H1 (cell line): ENCODE measurements at regions not wholly inside any gene's neighbourhood (a gene's known extent, or its start where the extent isn't known, plus 50 kb on each side); places are given as distances from the start of the nearest gene placed in this dataset.

Source experiments
- CTCF ChIA-PET: fragments of 300-600 bp; sonication (Branson Sonifier 250); formaldehyde crosslinking; loops from one replicate; lab custom pipeline; 2021; ENCODE audit not compliant: partially characterized antibody; lab: Charles Lee
- POLR2A ChIA-PET: fragments of 300-600 bp; sonication (Branson Sonifier 250); formaldehyde crosslinking; loops from one replicate; lab custom pipeline; 2021; ENCODE audit warnings: inconsistent platforms; ENCODE audit not compliant: partially characterized antibody; lab: Charles Lee
- DNase-seq, 2 experiments: peaks; one replicate each; pipeline versions ENCODE4 v3.0.0 to v3.0.0-alpha.2; 2010 to 2022; ENCODE audit warnings: low spot score in 2 of 2, low read depth in 1 of 2, mixed read lengths in 1 of 2
- FAIRE-seq: peaks from 2 replicates; lab custom pipeline; 2011; peaks lifted over from hg19 to GRCh38; lab: Jason Lieb, UNC
- H2AFZ ChIP-seq: 2 replicates; pipeline ENCODE4 v1.8.1; 2012; ENCODE audit warnings: low read length, inconsistent platforms
- H2AK5ac ChIP-seq: 2 replicates; pipeline ENCODE4 v1.6.1; 2013; ENCODE audit warnings: low read depth, low read length
- H2BK120ac ChIP-seq: replicated peaks from 2 replicates; pipeline ENCODE3; 2013; ENCODE audit warnings: low read depth, low read length, inconsistent platforms
- H2BK12ac ChIP-seq: 2 replicates; pipeline ENCODE4 v1.6.1; 2013; ENCODE audit warnings: low read depth, low read length
- H2BK15ac ChIP-seq: 2 replicates; pipeline ENCODE4 v1.6.1; 2013; ENCODE audit warnings: low read length
- H2BK20ac ChIP-seq: 2 replicates; pipeline ENCODE4 v1.6.1; 2013; ENCODE audit warnings: low read length
- H2BK5ac ChIP-seq: 2 replicates; pipeline ENCODE4 v1.6.1; 2013; ENCODE audit warnings: low read depth, low read length
- H3K14ac ChIP-seq: 2 replicates; pipeline ENCODE4 v1.6.1; 2013; ENCODE audit warnings: inconsistent platforms; ENCODE audit not compliant: insufficient read length
- H3K18ac ChIP-seq: 2 replicates; pipeline ENCODE4 v1.6.1; 2013; ENCODE audit warnings: low read length; ENCODE audit errors: extremely low read depth
- H3K23ac ChIP-seq: 2 replicates; pipeline ENCODE4 v1.6.1; 2013; ENCODE audit warnings: inconsistent platforms; ENCODE audit not compliant: insufficient read length
- H3K23me2 ChIP-seq: 2 replicates; pipeline ENCODE4 v1.6.1; 2013; ENCODE audit warnings: low read depth, low read length
- H3K27ac ChIP-seq: 2 replicates; pipeline ENCODE4 v1.6.1; 2011; ENCODE audit warnings: low read depth, low read length, inconsistent platforms
- H3K27me3 ChIP-seq, 4 experiments: replicated peaks in 1 of 4; 1 replicate in 1 of 4; 2 replicates in 3 of 4; pipeline versions ENCODE4 v1.6.1 to v1.8.1; 2011 to 2013; ENCODE audit warnings: low read length in 3 of 4, mild to moderate bottlenecking in 3 of 4, inconsistent platforms in 2 of 4, mixed read lengths in 2 of 4, moderate library complexity in 1 of 4; ENCODE audit not compliant: control insufficient read depth in 3 of 4, insufficient read depth in 3 of 4; ENCODE audit errors: extremely low read depth in 1 of 4
- H3K36me3 ChIP-seq, 4 experiments: 2 replicates each; pipeline versions ENCODE4 v1.6.1 to v1.8.1; 2011 to 2013; ENCODE audit warnings: mild to moderate bottlenecking in 4 of 4, low read length in 3 of 4, moderate library complexity in 2 of 4, control low read depth in 1 of 4, inconsistent platforms in 1 of 4; ENCODE audit not compliant: insufficient read depth in 4 of 4, control insufficient read depth in 2 of 4
- H3K4ac ChIP-seq: replicated peaks from 2 replicates; pipeline ENCODE3; 2013; ENCODE audit warnings: low read length, low read depth, mixed read lengths, inconsistent platforms; ENCODE audit not compliant: insufficient read length
- H3K4me1 ChIP-seq, 4 experiments: replicated peaks in 1 of 4; 1 replicate in 1 of 4; 2 replicates in 3 of 4; pipeline versions ENCODE4 v1.6.1 to v1.8.1; 2011 to 2013; ENCODE audit warnings: low read length in 3 of 4, inconsistent platforms in 2 of 4, mixed read lengths in 1 of 4; ENCODE audit not compliant: insufficient read depth in 4 of 4, control insufficient read depth in 3 of 4
- H3K4me2 ChIP-seq, 2 experiments: 2 replicates each; pipeline versions ENCODE4 v1.6.1 to v1.8.1; 2011 to 2013; ENCODE audit warnings: low read depth in 2 of 2, low read length in 2 of 2, control low read depth in 1 of 2, inconsistent platforms in 1 of 2, mild to moderate bottlenecking in 1 of 2; ENCODE audit not compliant: insufficient read depth in 1 of 2
- H3K4me3 ChIP-seq, 4 experiments: fragments of 200-600, 300-600 bp in 1 of 4; sonication (generic), shearing (Covaris generic), sonication (Bioruptor Twin) in 1 of 4; 2 replicates each; pipeline versions ENCODE4 v1.5.1 to v1.8.1; 2011 to 2016; ENCODE audit warnings: low read length in 4 of 4, low read depth in 3 of 4, control low read depth in 2 of 4, inconsistent platforms in 2 of 4, mild to moderate bottlenecking in 2 of 4, mixed read lengths in 1 of 4, moderate library complexity in 1 of 4; ENCODE audit not compliant: insufficient read depth in 2 of 4; ENCODE audit errors: extremely low read depth in 1 of 4
- H3K56ac ChIP-seq: replicated peaks from 2 replicates; pipeline ENCODE3; 2013; ENCODE audit warnings: low read depth, mild to moderate bottlenecking, mixed read lengths, low read length, inconsistent platforms; ENCODE audit not compliant: insufficient read length
- H3K79me1 ChIP-seq: 2 replicates; pipeline ENCODE4 v1.6.1; 2013; ENCODE audit warnings: low read depth, low read length, control low read depth
- H3K79me2 ChIP-seq, 2 experiments: 2 replicates each; pipeline versions ENCODE4 v1.6.1 to v1.8.1; 2012 to 2013; ENCODE audit warnings: low read length in 2 of 2, mild to moderate bottlenecking in 2 of 2, inconsistent platforms in 1 of 2; ENCODE audit not compliant: insufficient read depth in 2 of 2, control insufficient read depth in 1 of 2
- H3K9ac ChIP-seq, 4 experiments: replicated peaks in 1 of 4; 1 replicate in 1 of 4; 2 replicates in 3 of 4; pipeline versions ENCODE4 v1.6.1 to v1.8.1; 2011 to 2013; ENCODE audit warnings: low read depth in 3 of 4, low read length in 3 of 4, control low read depth in 2 of 4, mild to moderate bottlenecking in 2 of 4, moderate library complexity in 2 of 4, inconsistent platforms in 1 of 4; ENCODE audit errors: extremely low read depth in 1 of 4
- H3K9me3 ChIP-seq, 2 experiments: 2 replicates each; pipeline versions ENCODE4 v1.6.1 to v1.8.1; 2012 to 2013; ENCODE audit warnings: mild to moderate bottlenecking in 2 of 2, moderate library complexity in 2 of 2, control low read depth in 1 of 2, inconsistent platforms in 1 of 2, low read depth in 1 of 2, low read length in 1 of 2, mixed read lengths in 1 of 2; ENCODE audit not compliant: insufficient read depth in 2 of 2
- H4K20me1 ChIP-seq, 2 experiments: replicated peaks in 1 of 2; 2 replicates each; pipeline versions ENCODE3 to v1.8.1; 2011 to 2013; ENCODE audit warnings: inconsistent platforms in 2 of 2, low read length in 2 of 2, mild to moderate bottlenecking in 1 of 2; ENCODE audit not compliant: insufficient read depth in 2 of 2, control insufficient read depth in 1 of 2
- H4K5ac ChIP-seq: 2 replicates; pipeline ENCODE4 v1.6.1; 2013; ENCODE audit warnings: low read length, low read depth, mixed read lengths, inconsistent platforms; ENCODE audit not compliant: insufficient read length
- H4K8ac ChIP-seq: 2 replicates; pipeline ENCODE4 v1.8.0; 2013; ENCODE audit warnings: mild to moderate bottlenecking, moderate library complexity, low read length, inconsistent platforms; ENCODE audit not compliant: insufficient read depth; ENCODE audit errors: extremely low read depth
- H4K91ac ChIP-seq: replicated peaks from 2 replicates; pipeline ENCODE3; 2013; ENCODE audit warnings: low read length, mixed read lengths, inconsistent platforms; ENCODE audit not compliant: insufficient read length
- CHD2 ChIP-seq: IDR thresholded peaks from 2 replicates; pipeline ENCODE4 v1.6.1; 2012; ENCODE audit warnings: low read length, improper control_type of control experiment
- EZH2 ChIP-seq: fragments of 200-600 bp; sonication (generic); IDR thresholded peaks from 2 replicates; pipeline ENCODE4 v1.7.1; 2012; ENCODE audit warnings: low read depth, mild to moderate bottlenecking, moderate library complexity, low read length, inconsistent platforms; ENCODE audit not compliant: severe bottlenecking
- JUND ChIP-seq: IDR thresholded peaks from 2 replicates; pipeline ENCODE4 v1.6.1; 2011; ENCODE audit warnings: mild to moderate bottlenecking, improper control_type of control experiment, low read length
- SAP30 ChIP-seq: fragments of 300-600 bp; sonication (generic); IDR thresholded peaks from 2 replicates; pipeline ENCODE4 v1.7.1; 2012; ENCODE audit warnings: low read length, moderate library complexity, mild to moderate bottlenecking, inconsistent platforms; ENCODE audit not compliant: insufficient read depth, insufficient replicate concordance
- SIX5 ChIP-seq: IDR thresholded peaks from 2 replicates; pipeline ENCODE4 v1.6.1; 2011; ENCODE audit warnings: mild to moderate bottlenecking, low read depth, low read length
- SRF ChIP-seq: IDR thresholded peaks from 2 replicates; pipeline ENCODE4 v1.6.1; 2011; ENCODE audit warnings: mild to moderate bottlenecking, low read depth, low read length, moderate library complexity
- WGBS, 2 experiments: shearing (Covaris generic) in 1 of 2; methylation state at CpG; one replicate each; pipeline versions ENCODE4 v1.1.6 to v1.1.7; 2013 to 2015; ENCODE audit warnings: low lambda C conversion rate in 2 of 2, mixed read lengths in 2 of 2, inconsistent platforms in 1 of 2, low coverage in 1 of 2, missing lambda C conversion rate in 1 of 2; ENCODE audit not compliant: insufficient replicate concordance in 2 of 2, insufficient coverage in 1 of 2, insufficient read length in 1 of 2; ENCODE audit errors: extremely low coverage in 1 of 2, missing lambda C conversion rate in 1 of 2; 5-methylcytosine and 5-hydroxymethylcytosine counted together
- TF ChIP-seq, protein P1 (sequence below): IDR thresholded peaks from 2 replicates; pipeline ENCODE4 v1.6.1; 2012; ENCODE audit warnings: inconsistent platforms
- TF ChIP-seq, protein P2 (sequence below): IDR thresholded peaks from 2 replicates; pipeline ENCODE4 v1.6.1; 2011; ENCODE audit warnings: low read length, improper control_type of control experiment

DNA sequence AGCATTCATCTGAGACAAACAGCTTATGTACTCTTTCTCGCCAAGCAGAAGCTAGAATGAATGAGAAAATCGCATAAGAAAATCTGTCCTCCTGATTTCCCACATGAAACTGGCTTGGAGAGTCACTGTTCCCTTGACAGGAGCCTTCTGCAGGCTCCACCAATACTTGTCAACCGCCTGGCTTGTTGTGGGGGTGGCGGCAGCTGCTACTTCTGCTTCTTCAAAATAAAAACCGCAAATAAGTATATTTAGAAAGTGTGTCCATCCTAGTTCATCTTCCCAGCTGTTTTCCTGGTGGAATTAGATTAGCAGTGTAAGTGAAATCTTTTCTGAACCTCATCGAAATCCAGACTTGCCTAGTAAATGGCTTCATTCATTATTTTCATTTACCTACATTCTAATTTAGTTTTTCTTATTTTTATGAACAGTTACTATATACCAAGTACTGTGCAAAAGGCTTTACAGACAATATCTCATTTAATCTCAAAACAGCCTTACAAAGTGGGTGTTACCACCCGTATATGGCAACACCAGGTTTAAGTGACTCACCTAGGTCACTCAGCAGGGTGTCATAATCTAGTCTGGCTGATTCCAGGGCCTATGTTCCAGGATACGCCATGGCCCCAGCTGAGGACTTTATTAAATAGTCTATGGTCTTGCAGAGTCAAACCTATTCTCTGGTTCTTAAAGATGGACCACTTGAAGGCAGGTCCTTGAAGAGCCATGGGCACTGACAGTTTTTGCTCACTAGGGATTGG, 104.6 kb upstream of the IGFBP7 start:
- Histone ChIP-seq H2BK120ac (no peak overlapping the region), H3K23me2 (no peaks in the 10 kb centered on the region), H2BK15ac (no peak overlapping the region), H2AFZ (no peak overlapping the region), H3K23ac (no peak overlapping the region), H3K14ac (no peak overlapping the region), H2AK5ac (no peak overlapping the region), H3K4me3 (no peak overlapping the region), H3K27ac (no peak overlapping the region), H4K8ac (no peak overlapping the region), H3K9me3 (peaks cover 17% of the 10 kb centered on the region in 2 experiments; a peak in 3 of 4 replicates), H3K27me3 (no peaks in the 10 kb centered on the region), H2BK12ac (no peak overlapping the region), H3K79me2 (no peaks in the 10 kb centered on the region; a peak in 1 of 4 replicates), H3K4me2 (no peak overlapping the region), H4K91ac (no peak overlapping the region), H3K4ac (no peak overlapping the region), H3K18ac (no peak overlapping the region), H3K79me1 (no peaks in the 10 kb centered on the region), H2BK5ac (no peak overlapping the region), H3K36me3 (0 out of 8 replicates have a peak, but pooled peaks cover 0 to 4% (median 0%) of the 10 kb centered on the region in 4 experiments), H3K9ac (no peak overlapping the region), H2BK20ac (no peak overlapping the region), H4K20me1 (no peaks in the 10 kb centered on the region), H3K4me1 (peaks cover 0 to 3% (median 1%) of the 10 kb centered on the region in 4 experiments; a peak in 1 of 7 replicates), H4K5ac (no peak overlapping the region), H3K56ac (no peak overlapping the region)
- FAIRE-seq = no peak
- CTCF ChIA-PET = interaction anchor here (2.4 kb wide), 1 partner anchor 25 kb away, joined by 14 read pairs; no protein-coding TSS in a partner anchor
- POLR2A ChIA-PET = no interaction called here
- DNase-seq = no peak
- 93% methylated on average over 8 of the region's 8 CpGs; no CpG with 5 or more reads in 1 of the 2 experiments for WGBS, 2 experiments
- TF ChIP-seq, protein P1, sequence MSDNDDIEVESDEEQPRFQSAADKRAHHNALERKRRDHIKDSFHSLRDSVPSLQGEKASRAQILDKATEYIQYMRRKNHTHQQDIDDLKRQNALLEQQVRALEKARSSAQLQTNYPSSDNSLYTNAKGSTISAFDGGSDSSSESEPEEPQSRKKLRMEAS = no peak
- no peak for TF ChIP-seq CHD2
- no peak for TF ChIP-seq SAP30
- TF ChIP-seq SIX5 = no peak
- no peak for TF ChIP-seq SRF
- no peak for TF ChIP-seq EZH2
- no peak for TF ChIP-seq JUND
- TF ChIP-seq, protein P2, sequence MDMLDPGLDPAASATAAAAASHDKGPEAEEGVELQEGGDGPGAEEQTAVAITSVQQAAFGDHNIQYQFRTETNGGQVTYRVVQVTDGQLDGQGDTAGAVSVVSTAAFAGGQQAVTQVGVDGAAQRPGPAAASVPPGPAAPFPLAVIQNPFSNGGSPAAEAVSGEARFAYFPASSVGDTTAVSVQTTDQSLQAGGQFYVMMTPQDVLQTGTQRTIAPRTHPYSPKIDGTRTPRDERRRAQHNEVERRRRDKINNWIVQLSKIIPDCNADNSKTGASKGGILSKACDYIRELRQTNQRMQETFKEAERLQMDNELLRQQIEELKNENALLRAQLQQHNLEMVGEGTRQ = no peak
